HG03280 (cell line): ENCODE measurements at regions not wholly inside any gene's neighbourhood (a gene's known extent, or its start where the extent isn't known, plus 50 kb on each side); places are given as distances from the start of the nearest gene placed in this dataset.

Experiments used
- ATAC-seq: cut with Tn5 transposase; IDR thresholded peaks from one replicate; pipeline ENCODE4 v1.9.1; 2021; ENCODE audit warnings: mild to moderate bottlenecking, moderate library complexity; ENCODE audit not compliant: unreplicated experiment

- no peak for ATAC-seq
Measured at GRCh38 chr13:22563272-22563671, 617.5 kb upstream of the SGCG start.

- no peak for ATAC-seq
Measured at GRCh38 chr13:22569811-22570210, 611.0 kb upstream of the SGCG start.

GRCh38 chr13:22589880-22590279 lies 590.9 kb upstream of the SGCG start:
- no peak for ATAC-seq

- ATAC-seq: no peak
Measured at GRCh38 chr13:22592515-22592914, 588.3 kb upstream of the SGCG start.

GRCh38 chr13:22594041-22594440 lies 586.7 kb upstream of the SGCG start:
- no peak for ATAC-seq

GRCh38 chr13:22596171-22596863 lies 584.5 kb upstream of the SGCG start:
- no peak for ATAC-seq

- no peak for ATAC-seq
Measured at GRCh38 chr13:22599156-22599555, 581.6 kb upstream of the SGCG start.

GRCh38 chr13:22618002-22618401 lies 562.8 kb upstream of the SGCG start:
- no peak for ATAC-seq

GRCh38 chr13:22625691-22626090 lies 555.1 kb upstream of the SGCG start:
- ATAC-seq: no peak

GRCh38 chr13:22629374-22629773 lies 551.4 kb upstream of the SGCG start:
- ATAC-seq: no peak

GRCh38 chr13:22642088-22642487 lies 538.7 kb upstream of the SGCG start:
- ATAC-seq: no peak

- ATAC-seq: no peak
Measured at GRCh38 chr13:22644941-22645340, 535.8 kb upstream of the SGCG start.

GRCh38 chr13:22647156-22647850 lies 533.5 kb upstream of the SGCG start:
- no peak for ATAC-seq

- ATAC-seq: no peak
Measured at GRCh38 chr13:22648320-22648801, 532.4 kb upstream of the SGCG start.

- no peak for ATAC-seq
Measured at GRCh38 chr13:22652796-22653195, 528.0 kb upstream of the SGCG start.

GRCh38 chr13:22653866-22654265 lies 526.9 kb upstream of the SGCG start:
- ATAC-seq: no peak

GRCh38 chr13:22655106-22655852 lies 525.5 kb upstream of the SGCG start:
- no peak for ATAC-seq

GRCh38 chr13:22662771-22663170 lies 518.0 kb upstream of the SGCG start:
- ATAC-seq: no peak

GRCh38 chr13:22665506-22665905 lies 515.3 kb upstream of the SGCG start:
- no peak for ATAC-seq

GRCh38 chr13:22690756-22691155 lies 490.0 kb upstream of the SGCG start:
- ATAC-seq: no peak

GRCh38 chr13:22693691-22694090 lies 487.1 kb upstream of the SGCG start:
- ATAC-seq: no peak

GRCh38 chr13:22696433-22696832 lies 484.3 kb upstream of the SGCG start:
- ATAC-seq: no peak
